Activated T-cell treated with anti-CD3 and anti-CD28 coated beads, Interleukin-2, amount 50 U/mL, for 24 hours (primary cell): ENCODE measurements at regions not wholly inside any gene's neighbourhood (a gene's known extent, or its start where the extent isn't known, plus 50 kb on each side); places are given as distances from the start of the nearest gene placed in this dataset.

Experiments used
- DNase-seq: peaks from one replicate; pipeline ENCODE4 v3.0.0-alpha.2; 2020
- H3K27ac Mint-ChIP-seq: 2 replicates; pipeline ENCODE4 v1.8.0; 2020; ENCODE audit warnings: mild to moderate bottlenecking, mixed read lengths
- H3K27me3 Mint-ChIP-seq: 2 replicates; pipeline ENCODE4 v1.8.0; 2020; ENCODE audit warnings: mixed read lengths
- H3K36me3 Mint-ChIP-seq: 2 replicates; pipeline ENCODE4 v1.8.0; 2020; ENCODE audit warnings: low read depth, mixed read lengths
- H3K4me1 Mint-ChIP-seq: 2 replicates; pipeline ENCODE4 v1.8.0; 2020; ENCODE audit warnings: low read depth, mixed read lengths
- H3K4me3 Mint-ChIP-seq: 2 replicates; pipeline ENCODE4 v1.8.0; 2020; ENCODE audit warnings: mild to moderate bottlenecking, moderate library complexity, mixed read lengths
- H3K9me3 Mint-ChIP-seq: 2 replicates; pipeline ENCODE4 v1.8.0; 2020; ENCODE audit warnings: mixed read lengths

- H3K9me3 Mint-ChIP-seq: peaks cover under 1% of the 10 kb centered on the region
- H3K36me3 Mint-ChIP-seq: no peaks in the 10 kb centered on the region
- no peak overlapping the region for H3K4me3 Mint-ChIP-seq
- no peaks in the 10 kb centered on the region for H3K4me1 Mint-ChIP-seq
- peaks cover 9% of the 10 kb centered on the region for H3K27me3 Mint-ChIP-seq
- no peak for DNase-seq
- no peak overlapping the region for H3K27ac Mint-ChIP-seq
These were observed 104.0 kb upstream of the BOD1 start for GRCh38 chr5:173720286-173720952.

GRCh38 chr5:173720953-173721600, 104.6 kb upstream of the BOD1 start:
- H3K27me3 Mint-ChIP-seq: peaks cover 9% of the 10 kb centered on the region
- DNase-seq: no peak
- no peak overlapping the region for H3K4me3 Mint-ChIP-seq
- no peak overlapping the region for H3K27ac Mint-ChIP-seq
- peaks cover 7% of the 10 kb centered on the region for H3K9me3 Mint-ChIP-seq
- no peaks in the 10 kb centered on the region for H3K4me1 Mint-ChIP-seq
- H3K36me3 Mint-ChIP-seq: no peaks in the 10 kb centered on the region

GRCh38 chr5:173721601-173722232, 105.3 kb upstream of the BOD1 start:
- Mint-ChIP-seq H3K4me3 (no peak overlapping the region), H3K9me3 (peaks cover 7% of the 10 kb centered on the region), H3K27ac (no peak overlapping the region), H3K27me3 (peaks cover 9% of the 10 kb centered on the region), H3K36me3 (no peaks in the 10 kb centered on the region), H3K4me1 (no peaks in the 10 kb centered on the region)
- DNase-seq: no peak

GRCh38 chr5:173726846-173727557, 110.6 kb upstream of the BOD1 start:
- H3K27ac Mint-ChIP-seq: no peak overlapping the region
- no peak overlapping the region for H3K4me3 Mint-ChIP-seq
- no peak for DNase-seq
- peaks cover 6% of the 10 kb centered on the region for H3K27me3 Mint-ChIP-seq
- H3K4me1 Mint-ChIP-seq: no peaks in the 10 kb centered on the region
- H3K36me3 Mint-ChIP-seq: no peaks in the 10 kb centered on the region
- H3K9me3 Mint-ChIP-seq: peaks cover 7% of the 10 kb centered on the region

GRCh38 chr5:173727839-173728778, 111.7 kb upstream of the BOD1 start:
- Mint-ChIP-seq H3K4me3 (no peak overlapping the region), H3K4me1 (no peaks in the 10 kb centered on the region), H3K27ac (no peak overlapping the region), H3K27me3 (no peaks in the 10 kb centered on the region), H3K36me3 (no peaks in the 10 kb centered on the region), H3K9me3 (peaks cover 7% of the 10 kb centered on the region)
- no peak for DNase-seq

GRCh38 chr5:173729079-173729765, 112.8 kb upstream of the BOD1 start:
- Mint-ChIP-seq H3K4me1 (no peaks in the 10 kb centered on the region), H3K9me3 (peaks cover 7% of the 10 kb centered on the region), H3K27me3 (no peaks in the 10 kb centered on the region), H3K4me3 (no peak overlapping the region), H3K27ac (no peak overlapping the region), H3K36me3 (no peaks in the 10 kb centered on the region)
- no peak for DNase-seq

GRCh38 chr5:173730632-173731298, 114.3 kb upstream of the BOD1 start:
- Mint-ChIP-seq H3K27me3 (no peaks in the 10 kb centered on the region), H3K36me3 (no peaks in the 10 kb centered on the region), H3K9me3 (peaks cover 3% of the 10 kb centered on the region), H3K27ac (no peak overlapping the region), H3K4me3 (no peak overlapping the region), H3K4me1 (no peaks in the 10 kb centered on the region)
- DNase-seq: no peak

GRCh38 chr5:173733021-173733420, 116.6 kb upstream of the BOD1 start:
- no peaks in the 10 kb centered on the region for H3K9me3 Mint-ChIP-seq
- no peak overlapping the region for H3K27ac Mint-ChIP-seq
- H3K36me3 Mint-ChIP-seq: no peaks in the 10 kb centered on the region
- no peak for DNase-seq
- no peaks in the 10 kb centered on the region for H3K4me1 Mint-ChIP-seq
- H3K27me3 Mint-ChIP-seq: no peaks in the 10 kb centered on the region
- H3K4me3 Mint-ChIP-seq: no peak overlapping the region

GRCh38 chr5:173733425-173733824, 117.0 kb upstream of the BOD1 start:
- Mint-ChIP-seq H3K36me3 (no peaks in the 10 kb centered on the region), H3K27ac (no peak overlapping the region), H3K4me3 (no peak overlapping the region), H3K9me3 (no peaks in the 10 kb centered on the region), H3K27me3 (no peaks in the 10 kb centered on the region), H3K4me1 (no peaks in the 10 kb centered on the region)
- no peak for DNase-seq

GRCh38 chr5:173733831-173734501, 117.5 kb upstream of the BOD1 start:
- Mint-ChIP-seq H3K9me3 (no peaks in the 10 kb centered on the region), H3K36me3 (no peaks in the 10 kb centered on the region), H3K27me3 (no peaks in the 10 kb centered on the region), H3K4me3 (no peak overlapping the region), H3K27ac (no peak overlapping the region), H3K4me1 (no peaks in the 10 kb centered on the region)
- DNase-seq: no peak

GRCh38 chr5:173734716-173735115, 118.3 kb upstream of the BOD1 start:
- no peak overlapping the region for H3K4me3 Mint-ChIP-seq
- H3K9me3 Mint-ChIP-seq: no peaks in the 10 kb centered on the region
- no peaks in the 10 kb centered on the region for H3K4me1 Mint-ChIP-seq
- H3K27me3 Mint-ChIP-seq: no peaks in the 10 kb centered on the region
- no peaks in the 10 kb centered on the region for H3K36me3 Mint-ChIP-seq
- no peak for DNase-seq
- H3K27ac Mint-ChIP-seq: no peak overlapping the region

- Mint-ChIP-seq H3K27ac (no peak overlapping the region), H3K4me1 (no peaks in the 10 kb centered on the region), H3K9me3 (no peaks in the 10 kb centered on the region), H3K27me3 (no peaks in the 10 kb centered on the region), H3K4me3 (no peak overlapping the region), H3K36me3 (no peaks in the 10 kb centered on the region)
- no peak for DNase-seq
These were observed 118.7 kb upstream of the BOD1 start for GRCh38 chr5:173735184-173735583.

- H3K36me3 Mint-ChIP-seq: no peaks in the 10 kb centered on the region
- no peaks in the 10 kb centered on the region for H3K4me1 Mint-ChIP-seq
- H3K27ac Mint-ChIP-seq: no peak overlapping the region
- no peaks in the 10 kb centered on the region for H3K9me3 Mint-ChIP-seq
- no peak for DNase-seq
- H3K4me3 Mint-ChIP-seq: no peak overlapping the region
- peaks cover 1% of the 10 kb centered on the region for H3K27me3 Mint-ChIP-seq
These were observed 119.2 kb upstream of the BOD1 start for GRCh38 chr5:173735691-173736090.
